ENCODE measurements at regions not wholly inside any gene's neighbourhood (a gene's known extent, or its start where the extent isn't known, plus 50 kb on each side); places are given as distances from the start of the nearest gene placed in this dataset.

- TF ChIP-seq EGR2 (tag by site-specific recombination; IDR thresholded peaks at IDR 0.05; ENCODE audit: low read depth) (no peak), ZNF843 (tag by site-specific recombination; IDR thresholded peaks at IDR 0.05) (no peak), OSR2 (tag by site-specific recombination; IDR thresholded peaks at IDR 0.05) (no peak), SCRT2 (tag by site-specific recombination; IDR thresholded peaks at IDR 0.05) (no peak), ZNF670 (tag by site-specific recombination; IDR thresholded peaks at IDR 0.05; ENCODE audit: low read depth) (no peak), ZNF596 (tag by site-specific recombination; IDR thresholded peaks at IDR 0.05) (no peak), ZNF169 (tag by site-specific recombination; IDR thresholded peaks at IDR 0.05) (no peak), BCL11A (tag by site-specific recombination; IDR thresholded peaks at IDR 0.05; ENCODE audit: low read depth) (no peak), ZNF23 (tag by site-specific recombination; IDR thresholded peaks at IDR 0.05; ENCODE audit: borderline replicate concordance) (no peak), ZNF280C (tag by site-specific recombination; IDR thresholded peaks at IDR 0.05) (no peak)
These were observed 138.8 kb upstream of the ID2 start (continued) for GRCh38 chr2:8543060-8543382.

DNA sequence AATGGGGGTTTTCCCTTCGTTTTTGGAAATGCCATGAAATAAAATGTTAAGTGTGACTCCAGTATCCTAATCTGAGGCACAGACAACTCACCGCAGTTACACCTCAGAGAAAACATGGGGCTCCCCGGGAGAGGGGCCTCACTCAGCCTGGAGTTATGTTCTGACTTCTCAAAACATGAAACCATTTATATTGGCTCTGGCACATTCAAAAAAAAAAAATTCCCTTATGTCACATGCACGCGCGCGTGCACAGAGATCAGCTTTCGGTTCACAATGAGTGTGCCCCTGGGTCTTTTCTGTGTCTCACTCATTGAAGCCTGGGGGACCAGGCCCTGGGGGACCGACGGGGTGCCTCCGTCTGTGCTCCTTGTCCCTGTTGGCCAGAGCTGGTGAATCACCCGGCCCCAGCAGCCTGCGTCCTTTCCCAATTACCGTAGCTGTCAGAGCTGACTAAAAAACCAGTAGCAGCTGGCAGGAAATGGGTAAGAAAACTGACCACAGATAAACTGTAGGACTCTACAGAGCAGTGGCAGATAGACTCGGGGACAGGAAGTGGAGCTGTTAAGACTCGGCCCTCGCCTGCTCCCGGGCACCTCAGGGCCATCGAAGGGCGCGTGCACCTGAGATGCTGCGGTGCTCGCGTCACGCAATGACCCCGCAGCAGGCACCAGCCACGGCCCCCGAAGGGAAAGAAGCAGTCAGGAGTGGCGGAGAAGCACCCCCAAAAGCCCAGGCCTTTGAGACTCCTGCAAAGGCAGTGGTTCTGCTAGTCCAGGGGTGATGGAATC lies 138.3 kb upstream of the ID2 start:
- Histone ChIP-seq H3K9me3 (ENCODE audit: control insufficient read depth, insufficient read depth, low read depth, low read length) (no peaks in the 10 kb centered on the region), H3K4me1 (ENCODE audit: control insufficient read depth, insufficient read depth, low read length) (no peaks in the 10 kb centered on the region), H3K27ac (ENCODE audit: extremely low read depth, low read depth, low read length) (no peak overlapping the region), H3K4me3 (ENCODE audit: low read depth, low read length) (no peak overlapping the region), H3K36me3 (ENCODE audit: control insufficient read depth in 2 of 2, insufficient read depth in 1 of 2, low read length in 2 of 2) (no peaks in the 10 kb centered on the region)
- TF ChIP-seq ZNF292 (tag by site-specific recombination; IDR thresholded peaks at IDR 0.05; ENCODE audit: borderline replicate concordance, low read depth): no peak
- TF ChIP-seq ZNF114 (tag by site-specific recombination; IDR thresholded peaks at IDR 0.05): no peak
- TF ChIP-seq ZNF132 (tag by site-specific recombination; IDR thresholded peaks at IDR 0.05; ENCODE audit: borderline replicate concordance): no peak
- TF ChIP-seq, protein P1, sequence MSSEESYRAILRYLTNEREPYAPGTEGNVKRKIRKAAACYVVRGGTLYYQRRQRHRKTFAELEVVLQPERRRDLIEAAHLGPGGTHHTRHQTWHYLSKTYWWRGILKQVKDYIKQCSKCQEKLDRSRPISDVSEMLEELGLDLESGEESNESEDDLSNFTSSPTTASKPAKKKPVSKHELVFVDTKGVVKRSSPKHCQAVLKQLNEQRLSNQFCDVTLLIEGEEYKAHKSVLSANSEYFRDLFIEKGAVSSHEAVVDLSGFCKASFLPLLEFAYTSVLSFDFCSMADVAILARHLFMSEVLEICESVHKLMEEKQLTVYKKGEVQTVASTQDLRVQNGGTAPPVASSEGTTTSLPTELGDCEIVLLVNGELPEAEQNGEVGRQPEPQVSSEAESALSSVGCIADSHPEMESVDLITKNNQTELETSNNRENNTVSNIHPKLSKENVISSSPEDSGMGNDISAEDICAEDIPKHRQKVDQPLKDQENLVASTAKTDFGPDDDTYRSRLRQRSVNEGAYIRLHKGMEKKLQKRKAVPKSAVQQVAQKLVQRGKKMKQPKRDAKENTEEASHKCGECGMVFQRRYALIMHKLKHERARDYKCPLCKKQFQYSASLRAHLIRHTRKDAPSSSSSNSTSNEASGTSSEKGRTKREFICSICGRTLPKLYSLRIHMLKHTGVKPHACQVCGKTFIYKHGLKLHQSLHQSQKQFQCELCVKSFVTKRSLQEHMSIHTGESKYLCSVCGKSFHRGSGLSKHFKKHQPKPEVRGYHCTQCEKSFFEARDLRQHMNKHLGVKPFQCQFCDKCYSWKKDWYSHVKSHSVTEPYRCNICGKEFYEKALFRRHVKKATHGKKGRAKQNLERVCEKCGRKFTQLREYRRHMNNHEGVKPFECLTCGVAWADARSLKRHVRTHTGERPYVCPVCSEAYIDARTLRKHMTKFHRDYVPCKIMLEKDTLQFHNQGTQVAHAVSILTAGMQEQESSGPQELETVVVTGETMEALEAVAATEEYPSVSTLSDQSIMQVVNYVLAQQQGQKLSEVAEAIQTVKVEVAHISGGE (tag by site-specific recombination; conservative IDR thresholded peaks at IDR 0.05; ENCODE audit: low read depth): no peak
- no peak for TF ChIP-seq ZIC2 (tag by site-specific recombination; IDR thresholded peaks at IDR 0.05)
- TF ChIP-seq ZSCAN30 (tag by site-specific recombination; IDR thresholded peaks at IDR 0.05): no peak
- no peak for TF ChIP-seq ZNF837 (tag by site-specific recombination; IDR thresholded peaks at IDR 0.05)
- TF ChIP-seq ZNF2 (tag by site-specific recombination; IDR thresholded peaks at IDR 0.05): no peak
- TF ChIP-seq ZBTB49 (tag by site-specific recombination; IDR thresholded peaks at IDR 0.05; ENCODE audit: low read depth): no peak
- TF ChIP-seq HOXD13 (CRISPR knock-in tag; IDR thresholded peaks at IDR 0.05; ENCODE audit: borderline replicate concordance): no peak
- TF ChIP-seq ZNF391 (tag by site-specific recombination; IDR thresholded peaks at IDR 0.05; ENCODE audit: borderline replicate concordance, low read depth): no peak
- POLR2A ChIA-PET: interaction anchor here (2.5 kb wide), 1 partner anchor 138 kb away, joined by 11 read pairs; the partner anchor contains the start of gene ID2
- CTCF ChIA-PET: interaction anchor here (0.6 to 1.9 kb wide), 2 partner anchors 408 to 1116 kb away, joined by 3 to 6 read pairs; no protein-coding TSS in a partner anchor
